Endometrial microvascular endothelial cells (primary cell): ENCODE measurements at regions not wholly inside any gene's neighbourhood (a gene's known extent, or its start where the extent isn't known, plus 50 kb on each side); places are given as distances from the start of the nearest gene placed in this dataset.

Experiments used
- in situ Hi-C: cut with HindIII; loops from 2 replicates; pipeline ENCODE4 v1.10.0; 2017; ENCODE audit warnings: low sequenced_read_pairs, low pct_unique_long_range_greater_than_20kb; ENCODE audit errors: inconsistent ontology term

DNA sequence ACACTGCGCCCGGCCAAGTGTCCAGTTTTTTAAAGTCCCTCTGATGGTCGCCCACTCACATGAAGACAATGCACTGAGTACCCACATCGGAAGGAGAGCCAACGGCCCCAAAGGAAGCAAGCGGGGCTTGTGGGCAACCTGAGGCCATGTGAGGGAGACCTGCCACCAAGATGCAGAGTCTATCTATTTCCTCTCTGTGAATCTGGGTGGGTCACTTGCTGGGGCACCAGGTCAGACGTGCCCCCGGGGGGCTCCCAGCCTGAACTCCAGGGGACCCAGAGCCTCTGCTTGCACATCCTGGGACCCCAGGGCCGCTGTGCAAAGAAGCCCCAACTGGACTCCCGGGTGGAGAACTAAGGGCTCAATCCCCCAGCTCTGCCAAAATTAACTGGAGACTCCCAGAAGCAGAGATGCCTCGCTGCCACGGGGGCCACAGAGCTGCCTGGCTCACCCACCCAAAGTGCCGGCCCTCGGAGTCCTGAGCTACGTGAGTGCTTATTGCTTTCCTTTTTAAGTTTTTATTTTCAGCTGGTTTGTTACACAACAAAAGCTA, 106.4 kb downstream of the BRD1 start:
- in situ Hi-C loops: no loop called here

GRCh38 chr22:49720279-49720959, 107.3 kb downstream of the BRD1 start:
- in situ Hi-C loops: no loop called here

DNA sequence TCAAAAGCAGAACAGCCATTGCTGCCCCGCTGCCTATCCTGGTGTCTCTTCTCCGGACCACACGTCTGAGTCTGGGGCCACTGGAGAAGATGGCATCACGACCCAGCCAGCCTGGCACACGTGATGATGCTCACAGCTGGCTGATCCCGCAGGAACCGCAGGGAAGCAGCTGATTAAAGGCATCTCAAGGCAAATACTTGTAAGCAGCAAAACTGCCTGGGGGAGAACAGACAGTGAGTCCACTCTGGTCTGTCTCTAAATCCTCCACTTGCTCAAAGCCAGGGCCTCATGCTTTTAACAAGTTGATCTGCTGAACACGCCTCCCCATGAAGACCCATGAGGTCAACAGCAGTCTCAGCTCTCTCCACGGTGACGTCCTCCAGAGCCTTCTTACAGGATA, 108.6 kb downstream of the BRD1 start:
- in situ Hi-C loops: no loop called here

DNA sequence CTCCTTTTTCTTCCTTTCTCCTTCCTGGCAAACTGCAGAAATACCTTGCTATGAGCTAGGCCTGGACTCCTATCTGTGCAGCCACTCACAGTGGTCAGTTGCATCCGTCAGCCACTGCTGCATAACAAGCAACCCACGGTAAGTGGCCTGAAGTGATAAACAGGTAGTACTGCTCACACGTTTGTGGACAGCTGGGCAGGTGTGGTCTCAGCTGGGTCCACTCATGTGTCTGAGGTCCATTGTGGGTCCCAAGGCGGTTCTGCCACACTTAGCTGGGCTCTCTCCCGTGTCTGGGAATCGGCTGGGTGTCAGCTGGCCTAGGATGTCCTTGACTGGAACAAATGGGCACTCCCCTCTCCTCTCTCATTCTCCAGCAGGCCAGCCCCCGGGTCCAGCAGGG, 109.3 kb downstream of the BRD1 start:
- in situ Hi-C loops: no loop called here

- in situ Hi-C loops: no loop called here
Observed at GRCh38 chr22:49717322-49717919, 110.3 kb downstream of the BRD1 start.

DNA sequence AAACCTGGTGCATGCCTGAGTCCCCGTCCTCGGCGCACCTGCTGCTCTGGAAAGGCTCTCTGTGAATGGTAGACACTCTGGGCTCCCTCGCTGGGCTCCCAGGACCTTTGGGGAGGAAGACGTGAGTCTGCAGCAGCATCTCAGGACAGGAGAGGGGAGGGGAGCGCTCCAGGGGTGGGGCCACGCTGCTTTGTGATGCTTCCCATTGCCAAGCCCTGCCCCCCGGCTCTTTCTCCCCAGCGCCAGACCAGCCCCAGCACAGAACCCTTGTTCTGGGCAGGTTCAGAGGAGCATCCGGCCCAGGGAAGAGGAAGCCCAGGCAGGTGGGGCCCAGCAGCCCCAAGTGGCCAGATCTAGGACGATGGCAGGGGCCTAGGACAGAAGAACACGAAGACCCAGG, 111.2 kb downstream of the BRD1 start:
- in situ Hi-C loops: no loop called here

- in situ Hi-C loops: no loop called here
Observed at GRCh38 chr22:49715450-49715849, 112.2 kb downstream of the BRD1 start.

DNA sequence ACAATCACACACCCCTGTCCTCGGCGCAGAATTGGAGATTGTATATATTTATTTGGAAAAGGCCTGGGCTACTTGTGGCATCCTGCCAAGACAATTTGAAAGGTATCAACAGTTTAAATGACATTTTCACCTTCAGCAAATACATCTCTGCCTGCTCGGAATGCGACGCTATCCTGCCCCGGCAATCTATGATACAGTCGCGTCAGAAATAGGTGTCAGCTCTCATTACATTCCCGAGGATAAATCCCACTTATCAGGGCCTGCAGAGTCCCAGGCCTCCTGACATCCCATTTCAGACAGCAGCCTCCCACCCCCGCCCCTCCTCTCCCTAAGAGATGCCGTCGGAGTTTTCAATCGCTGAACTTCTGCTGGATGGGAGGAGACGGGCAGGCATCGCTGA, 114.7 kb downstream of the BRD1 start:
- in situ Hi-C loops: no loop called here

- in situ Hi-C loops: no loop called here
Observed at GRCh38 chr22:49712195-49712791, 115.4 kb downstream of the BRD1 start.

GRCh38 chr22:49710746-49711145, 116.9 kb downstream of the BRD1 start:
- in situ Hi-C loops: no loop called here

- in situ Hi-C loops: no loop called here
Observed at GRCh38 chr22:49709464-49709863, 118.2 kb downstream of the BRD1 start.

GRCh38 chr22:49705972-49706352, 121.7 kb downstream of the BRD1 start:
- in situ Hi-C loops: no loop called here

DNA sequence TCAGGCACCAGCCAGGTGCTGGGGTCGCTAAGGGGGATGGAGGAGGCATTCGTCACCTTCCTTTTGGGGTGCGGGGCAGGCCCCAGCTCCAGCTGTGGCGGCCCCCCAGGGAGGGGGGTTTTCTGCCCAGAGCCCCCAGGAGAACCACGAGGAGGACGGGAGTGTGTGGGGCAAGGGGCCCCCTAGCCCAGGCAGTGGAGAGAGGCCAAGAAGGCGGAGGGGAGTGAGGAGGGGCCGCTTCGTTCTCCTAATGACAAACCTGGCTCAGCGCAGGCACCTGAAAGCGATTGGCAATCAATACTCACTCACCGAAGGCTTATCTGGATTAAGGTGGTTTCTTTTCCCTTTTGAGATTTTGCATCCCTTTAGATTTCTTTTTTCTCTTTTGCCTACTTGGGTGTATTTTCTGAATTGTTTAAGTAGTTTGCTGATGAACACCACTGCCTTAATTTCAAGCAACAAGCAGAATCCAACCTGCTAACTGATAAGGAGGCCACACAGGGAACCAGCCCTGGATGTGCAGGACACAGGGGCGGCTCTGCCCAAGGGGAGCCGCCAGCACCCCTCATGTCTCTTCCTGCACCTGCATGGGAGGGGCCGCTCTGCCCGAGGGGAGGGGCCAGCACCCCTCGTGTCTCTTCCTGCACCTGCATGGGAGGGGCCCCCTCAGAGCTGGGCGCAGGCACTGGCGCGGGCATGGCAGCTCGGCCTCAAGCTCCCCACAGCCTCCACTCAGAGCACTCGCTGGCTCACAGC, 122.3 kb downstream of the BRD1 start:
- in situ Hi-C loops: no loop called here

GRCh38 chr22:49704345-49705215, 123.1 kb downstream of the BRD1 start:
- in situ Hi-C loops: no loop called here

GRCh38 chr22:49703990-49704344, 123.7 kb downstream of the BRD1 start:
- in situ Hi-C loops: no loop called here

DNA sequence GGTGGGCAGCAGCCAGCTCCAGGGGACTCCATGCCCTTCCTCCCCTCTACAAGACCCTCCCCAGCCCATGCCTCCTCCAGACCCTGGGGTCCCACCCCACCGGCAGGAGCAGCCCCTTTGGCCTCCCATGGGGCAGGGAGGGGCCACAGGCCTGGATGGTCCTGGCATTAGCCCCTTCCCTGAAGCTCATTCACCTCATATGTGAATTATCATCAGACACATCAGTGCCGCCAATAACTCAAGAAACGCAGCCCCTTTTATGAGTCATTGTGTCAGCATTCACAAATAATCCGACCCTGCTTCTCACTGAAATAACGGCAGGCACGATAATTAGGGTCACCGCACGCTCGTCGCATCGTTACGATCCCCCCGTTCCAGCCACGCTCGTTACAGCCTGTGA, 124.2 kb downstream of the BRD1 start:
- in situ Hi-C loops: no loop called here

- in situ Hi-C loops: no loop called here
Observed at GRCh38 chr22:49702068-49702397, 125.6 kb downstream of the BRD1 start.

DNA sequence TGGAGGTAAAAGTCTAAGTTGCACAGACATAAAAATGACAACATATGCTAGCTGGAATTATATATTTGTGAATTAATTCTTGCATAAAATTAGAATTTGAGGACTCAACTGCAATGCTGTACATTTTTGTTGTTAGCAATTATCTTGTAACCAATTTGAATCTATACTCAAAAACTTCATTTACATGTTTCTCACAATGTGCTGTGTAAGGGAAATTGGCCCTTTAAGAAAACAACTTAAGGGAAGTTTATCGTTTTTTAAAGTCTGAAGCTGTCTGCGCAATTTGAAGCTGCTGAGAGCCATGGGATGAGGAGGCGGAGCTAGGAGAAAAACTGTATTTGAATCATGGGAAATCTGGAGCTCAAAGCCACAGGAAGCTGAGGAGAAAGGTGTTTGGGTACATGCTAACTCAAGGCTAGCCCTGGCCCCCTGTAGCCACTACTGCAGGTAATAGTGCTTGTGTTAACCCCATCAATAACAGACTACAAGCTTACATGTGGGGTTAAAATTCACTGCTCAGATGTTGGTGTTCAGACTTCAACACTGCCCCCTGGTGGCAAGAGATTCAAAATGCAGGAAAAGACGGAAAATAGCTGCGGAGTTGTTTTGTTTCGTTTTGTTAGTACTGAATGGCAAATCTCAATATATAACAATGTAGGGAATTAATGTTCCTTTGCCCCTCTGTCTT, 126.1 kb downstream of the BRD1 start:
- in situ Hi-C loops: no loop called here
